HK-2 (cell line): ENCODE measurements at regions not wholly inside any gene's neighbourhood (a gene's known extent, or its start where the extent isn't known, plus 50 kb on each side); places are given as distances from the start of the nearest gene placed in this dataset.

Experiments
- DNase-seq: peaks from one replicate; pipeline ENCODE4 v3.0.0-alpha.2; 2018; ENCODE audit not compliant: unreplicated experiment

- DNase-seq = no peak
Observed at GRCh38 chr13:75132701-75133695, 349.0 kb downstream of the TBC1D4 start.

GRCh38 chr13:75129331-75129730, 352.6 kb downstream of the TBC1D4 start:
- no peak for DNase-seq

GRCh38 chr13:75124415-75124814, 357.6 kb downstream of the TBC1D4 start:
- no peak for DNase-seq

- DNase-seq = no peak
Observed at GRCh38 chr13:75123428-75123827, 358.5 kb downstream of the TBC1D4 start.

- DNase-seq = no peak
Observed at GRCh38 chr13:75120085-75120484, 361.9 kb downstream of the TBC1D4 start.

DNA sequence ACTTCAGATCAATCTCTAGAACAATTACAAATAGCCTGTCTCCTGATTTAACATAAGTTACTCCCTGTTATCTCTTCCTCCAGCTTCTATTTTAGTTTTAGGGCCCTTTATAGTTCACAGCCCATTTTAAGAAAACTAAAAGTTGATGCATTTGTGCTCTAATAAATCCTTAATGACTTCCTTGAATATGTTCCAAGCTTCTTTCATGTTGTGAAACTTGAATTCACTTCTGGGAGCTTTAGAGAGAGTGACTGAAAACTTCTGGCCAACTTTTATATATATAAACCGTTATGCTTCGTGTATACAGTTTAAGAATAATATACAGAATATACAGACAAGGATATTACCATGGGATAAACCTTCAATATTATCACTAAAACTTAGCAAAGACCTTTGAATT, 366.8 kb downstream of the TBC1D4 start:
- DNase-seq = no peak

GRCh38 chr13:75103976-75104375, 378.0 kb downstream of the TBC1D4 start:
- DNase-seq = no peak

DNA sequence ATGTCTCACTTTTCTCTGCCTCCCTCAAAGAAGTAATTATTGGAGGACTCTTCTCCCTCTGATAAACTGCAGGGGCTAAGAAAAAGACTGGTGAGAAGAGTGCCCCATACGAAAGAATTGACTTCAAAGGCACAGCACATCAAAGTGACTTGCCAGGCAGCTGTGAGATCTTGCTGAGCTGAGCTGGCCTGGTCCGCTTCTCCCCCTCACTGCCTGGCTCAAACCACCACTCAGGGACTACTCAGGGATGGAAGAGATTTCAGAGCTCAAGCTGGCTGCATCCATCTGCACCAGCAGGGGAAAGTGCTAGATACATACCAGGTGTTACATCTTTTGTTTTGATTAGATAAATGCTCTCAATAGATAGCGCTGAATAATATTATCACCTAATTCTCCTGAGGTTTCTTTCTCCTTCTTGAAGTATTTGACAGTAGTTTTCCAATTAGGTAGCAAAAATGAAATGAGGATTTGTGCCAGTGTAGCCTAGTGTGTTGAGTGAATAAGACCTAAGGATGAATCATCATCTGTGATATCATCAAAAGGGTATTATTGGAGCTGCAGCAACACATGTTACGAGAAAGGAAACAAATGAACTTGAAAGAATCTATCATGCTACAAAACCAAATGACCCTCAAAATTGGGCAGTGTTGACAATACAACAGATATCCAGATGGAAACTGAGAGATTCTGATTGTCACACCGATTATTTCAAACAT, 379.8 kb downstream of the TBC1D4 start:
- no peak for DNase-seq

DNA sequence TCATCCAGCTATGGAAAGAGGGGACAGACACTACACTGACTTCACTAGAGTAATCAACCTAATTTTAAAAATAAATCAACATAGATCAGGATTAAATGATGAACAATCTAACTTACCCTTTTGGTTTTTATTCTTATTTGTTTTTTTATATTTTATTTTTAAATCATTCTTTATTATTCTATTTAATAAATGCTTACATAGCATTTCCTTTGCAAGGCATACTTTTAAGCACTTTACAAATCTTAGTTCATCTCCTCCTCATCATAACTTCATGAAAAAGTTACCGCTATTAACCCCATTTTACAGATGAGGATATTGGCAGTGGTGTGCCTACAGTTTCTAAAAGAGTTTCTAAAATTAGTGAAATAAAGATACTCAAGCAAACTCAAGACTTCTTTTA, 380.6 kb downstream of the TBC1D4 start:
- DNase-seq = no peak

DNA sequence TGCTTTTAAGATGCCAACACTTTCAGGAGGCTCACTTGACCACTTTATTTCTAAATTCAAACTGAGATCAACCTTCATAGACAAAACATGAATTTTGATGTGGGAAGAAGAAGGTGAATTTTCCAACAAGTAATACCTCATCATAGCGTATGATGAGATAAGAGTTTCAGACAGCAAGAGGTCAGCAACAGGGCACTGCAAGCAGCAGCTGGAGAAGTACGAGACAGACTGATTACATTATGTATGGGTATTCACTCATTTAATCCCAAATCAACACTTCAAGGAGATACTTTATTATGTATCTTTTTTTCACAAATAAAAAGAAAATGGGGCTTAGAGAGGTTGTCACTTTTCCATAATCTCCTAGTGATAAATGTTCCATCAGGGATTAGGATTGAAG, 389.8 kb downstream of the TBC1D4 start:
- no peak for DNase-seq

GRCh38 chr13:75091718-75092117, 390.3 kb downstream of the TBC1D4 start:
- DNase-seq = no peak

DNA sequence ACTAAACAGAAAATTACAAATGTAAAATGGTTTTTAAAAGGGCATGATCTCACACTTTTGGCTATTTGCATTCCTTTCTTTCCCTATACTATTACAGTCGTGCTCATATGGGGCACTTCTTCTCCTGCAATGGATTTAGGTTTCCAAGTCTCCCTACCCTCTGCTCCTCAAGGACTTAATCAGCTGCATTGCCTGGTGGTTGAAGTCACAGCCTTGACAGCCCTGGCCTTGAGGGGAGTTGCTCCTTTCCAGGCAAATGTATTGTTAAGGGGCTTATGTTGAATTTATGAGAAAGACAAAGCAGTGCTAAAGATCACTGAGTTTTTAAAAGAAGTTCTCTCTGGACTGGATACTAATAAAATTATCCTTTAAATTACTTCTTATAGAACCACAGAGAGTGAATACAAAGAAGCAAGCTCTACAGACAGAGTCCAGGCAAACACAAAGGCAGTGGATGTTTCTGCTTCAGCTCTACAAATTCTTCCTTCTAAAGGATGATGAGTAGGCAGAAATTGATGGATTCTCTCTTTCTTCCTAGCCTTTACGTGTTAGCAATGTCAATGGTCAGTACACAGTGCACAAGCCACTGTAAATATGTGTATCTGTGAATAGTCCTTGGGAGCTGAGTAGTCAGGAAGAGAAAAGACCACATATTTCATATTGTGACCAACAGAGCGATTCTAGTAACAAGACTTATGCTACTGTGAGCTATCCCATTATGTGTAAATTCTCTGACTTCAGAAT, 390.9 kb downstream of the TBC1D4 start:
- DNase-seq = no peak

- DNase-seq = no peak
Observed at GRCh38 chr13:75088915-75089314, 393.1 kb downstream of the TBC1D4 start.

DNA sequence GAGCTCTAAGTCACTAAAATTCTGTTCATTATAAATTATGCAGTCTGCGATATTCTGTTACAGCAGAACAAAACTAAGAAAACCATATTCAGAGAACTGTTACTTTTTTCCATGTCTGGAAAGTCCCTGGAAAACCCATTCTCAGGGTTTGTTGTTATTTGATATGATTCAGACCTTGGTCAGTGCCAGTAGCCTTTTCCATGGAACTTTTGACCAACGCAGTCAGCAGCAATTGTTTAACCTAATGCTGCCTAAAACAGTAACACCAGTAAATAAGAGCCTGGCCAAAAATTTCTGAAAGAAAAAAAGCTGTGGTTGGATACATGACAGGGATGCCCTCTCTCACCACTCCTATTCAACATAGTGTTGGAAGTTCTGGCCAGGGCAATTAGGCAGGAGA, 402.7 kb downstream of the TBC1D4 start:
- DNase-seq = peak; percentile 3

DNA sequence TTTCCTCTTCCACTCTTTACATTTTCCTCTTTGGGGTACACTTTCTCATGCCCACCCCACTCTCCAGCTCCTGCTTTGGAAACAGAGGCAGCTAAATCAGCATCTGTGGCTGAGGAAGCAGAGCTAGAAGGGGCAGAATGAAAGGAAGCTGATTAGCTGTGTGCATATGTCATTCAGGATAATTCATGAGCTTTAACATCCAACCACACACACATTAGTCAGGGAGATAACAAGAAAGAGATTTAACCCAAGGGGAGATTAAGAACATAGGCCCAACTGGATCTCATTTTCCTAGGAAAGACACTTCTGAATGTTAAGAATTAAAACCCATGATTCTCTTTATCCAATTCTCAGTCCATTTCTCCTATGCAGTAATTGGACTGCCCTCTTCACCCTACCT, 405.5 kb downstream of the TBC1D4 start:
- DNase-seq = no peak

GRCh38 chr13:75073786-75074185, 408.2 kb downstream of the TBC1D4 start:
- no peak for DNase-seq

GRCh38 chr13:75072891-75073290, 409.1 kb downstream of the TBC1D4 start:
- no peak for DNase-seq

DNA sequence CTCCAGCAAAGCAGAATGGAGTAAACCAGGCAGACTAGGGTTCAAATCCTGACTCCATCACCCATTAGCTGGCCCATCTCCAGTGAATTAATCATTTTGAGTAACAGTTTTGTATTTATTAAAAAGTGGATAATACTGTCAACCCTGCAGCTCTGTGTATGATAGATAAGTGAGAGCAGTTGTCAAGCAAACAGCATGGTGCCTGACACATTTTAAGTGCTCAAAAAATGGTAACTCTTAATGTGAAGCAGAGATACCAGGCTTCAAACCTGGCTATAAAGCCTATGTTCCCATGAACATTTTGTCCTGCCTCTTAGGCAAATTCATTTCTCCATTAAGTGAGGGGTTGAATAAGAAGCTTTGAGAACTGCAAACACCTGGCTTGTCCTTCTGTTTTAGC, 409.6 kb downstream of the TBC1D4 start:
- DNase-seq = no peak

GRCh38 chr13:75071796-75072195, 410.2 kb downstream of the TBC1D4 start:
- no peak for DNase-seq

DNA sequence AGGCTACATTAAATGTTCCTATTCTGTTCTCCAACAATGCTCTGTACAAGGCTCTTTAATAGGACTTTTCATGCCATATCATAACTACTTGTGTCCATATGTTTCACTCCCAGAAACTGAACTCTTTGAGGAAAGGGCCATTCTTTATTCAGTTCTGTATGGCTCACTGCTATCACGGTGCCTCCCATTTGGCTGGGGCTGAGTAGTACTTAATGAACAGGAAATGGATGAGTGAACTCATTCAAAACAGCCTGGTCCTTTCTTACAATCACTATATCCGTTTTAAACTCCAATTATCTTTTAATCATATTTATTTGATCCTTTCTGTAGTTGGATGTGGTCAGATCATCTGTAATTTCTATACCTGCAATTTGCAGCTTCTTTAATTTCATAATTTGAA, 410.6 kb downstream of the TBC1D4 start:
- no peak for DNase-seq

DNA sequence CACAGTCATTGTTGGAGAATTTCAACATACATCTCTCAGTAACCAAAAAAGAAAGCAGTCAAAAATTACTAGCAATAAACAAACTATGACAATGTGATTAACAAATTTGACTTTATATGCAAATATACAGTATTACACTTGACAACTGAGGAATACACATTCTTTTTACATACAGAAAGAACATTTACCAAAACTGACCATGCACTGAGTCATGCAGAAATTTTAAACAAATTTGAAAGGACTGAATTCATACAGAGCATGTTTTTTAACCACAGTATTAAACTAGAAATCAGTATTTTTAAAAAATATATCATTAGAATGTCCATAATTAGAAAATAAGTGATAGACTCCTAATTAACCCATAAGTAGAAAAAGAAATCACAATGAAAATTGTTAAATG, 420.1 kb downstream of the TBC1D4 start:
- no peak for DNase-seq

DNA sequence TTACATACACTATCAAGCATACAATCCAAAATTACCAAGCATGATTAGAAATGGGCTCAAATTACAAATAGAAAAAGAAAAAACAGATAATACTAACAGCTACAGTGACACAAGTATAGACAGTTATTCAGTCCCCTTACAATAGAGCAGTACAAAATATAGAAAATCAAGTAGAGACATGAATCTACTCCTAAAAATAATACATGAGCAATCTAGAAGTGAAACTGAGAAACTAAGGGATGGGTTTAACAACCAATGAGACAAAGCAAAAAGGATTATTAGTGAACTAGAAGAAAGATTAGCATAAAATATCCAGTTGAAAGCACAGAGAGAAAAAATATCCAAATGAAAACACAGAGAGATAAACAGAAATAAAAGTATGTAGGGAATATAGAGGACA, 426.7 kb downstream of the TBC1D4 start:
- DNase-seq = no peak
